Endothelial cell of umbilical vein (primary cell): ENCODE measurements at regions not wholly inside any gene's neighbourhood (a gene's known extent, or its start where the extent isn't known, plus 50 kb on each side); places are given as distances from the start of the nearest gene placed in this dataset.
"Not testable (repeated sequence)": the region's sequence is repeated elsewhere in the genome, so short reads cannot be mapped to it uniquely, and the experiment has no call there.

ENCODE experiments used
- BruUV-seq: library from RNA; stranded (reverse); fragments of 400-500 nt; replicated peaks from 2 replicates; lab custom pipeline; 2021; lab: Mats Ljungman, UMichigan
- CTCF ChIA-PET: fragments of 300-600, 350-600 bp; sonication (Branson Sonifier 250); formaldehyde crosslinking; loops from one replicate; lab custom pipeline; 2021; ENCODE audit warnings: antibody characterized with exemption, inconsistent platforms; lab: Charles Lee
- POLR2A ChIA-PET: fragments of 300-600, 350-600 bp; sonication (Branson Sonifier 250); formaldehyde crosslinking; loops from one replicate; lab custom pipeline; 2021; ENCODE audit warnings: antibody characterized with exemption, inconsistent platforms; lab: Charles Lee
- DNase-seq: peaks from one replicate; pipeline ENCODE4 v3.0.0-alpha.2; 2011; ENCODE audit warnings: low read depth, low spot score
- FAIRE-seq: peaks from 2 replicates; lab custom pipeline; 2011; peaks lifted over from hg19 to GRCh38; lab: Jason Lieb, UNC
- H2AFZ ChIP-seq: 2 replicates; pipeline ENCODE4 v1.6.0; 2012; ENCODE audit warnings: low read depth, low read length, control low read depth, inconsistent platforms
- H3K27ac ChIP-seq: 2 replicates; pipeline ENCODE4 v1.5.1; 2011; ENCODE audit warnings: low read depth, mild to moderate bottlenecking, control low read depth, low read length, moderate library complexity; ENCODE audit not compliant: insufficient read depth
- H3K27me3 ChIP-seq, 2 experiments: 2 replicates each; pipeline versions ENCODE4 v1.6.0 to v1.6.1; 2011; ENCODE audit warnings: low read length in 2 of 2, mixed read lengths in 1 of 2; ENCODE audit not compliant: control insufficient read depth in 2 of 2, insufficient read depth in 2 of 2
- H3K36me3 ChIP-seq, 2 experiments: 2 replicates in 1 of 2; 3 replicates in 1 of 2; pipeline ENCODE4 v1.5.1; 2011; ENCODE audit warnings: low read length in 2 of 2, mild to moderate bottlenecking in 1 of 2, moderate library complexity in 1 of 2; ENCODE audit not compliant: control insufficient read depth in 2 of 2, insufficient read depth in 2 of 2; ENCODE audit errors: extremely low read depth in 1 of 2
- H3K4me1 ChIP-seq: 3 replicates; pipeline ENCODE4 v1.5.1; 2011; ENCODE audit warnings: mild to moderate bottlenecking, low read length; ENCODE audit not compliant: control insufficient read depth, insufficient read depth; ENCODE audit errors: extremely low read depth
- H3K4me2 ChIP-seq: 2 replicates; pipeline ENCODE4 v1.6.1; 2011; ENCODE audit warnings: low read length, control low read depth, mixed read lengths; ENCODE audit not compliant: insufficient read depth
- H3K4me3 ChIP-seq, 3 experiments: fragments of 200-600 bp in 1 of 3; sonication (generic), shearing (Covaris generic) in 1 of 3; replicated peaks in 1 of 3; 2 replicates each; pipeline ENCODE4 v1.5.1; 2011 to 2016; ENCODE audit warnings: control low read depth in 3 of 3, low read length in 3 of 3, mild to moderate bottlenecking in 2 of 3, inconsistent platforms in 1 of 3, low read depth in 1 of 3, moderate library complexity in 1 of 3; ENCODE audit not compliant: insufficient read depth in 1 of 3
- H3K79me2 ChIP-seq: 2 replicates; pipeline ENCODE4 v1.6.0; 2012; ENCODE audit warnings: low read length, inconsistent platforms; ENCODE audit not compliant: control insufficient read depth, insufficient read depth
- H3K9ac ChIP-seq: replicated peaks from 2 replicates; pipeline ENCODE3; 2011; ENCODE audit warnings: low read length, control low read depth; ENCODE audit not compliant: insufficient read depth; ENCODE audit errors: extremely low read depth
- H3K9me1 ChIP-seq: replicated peaks from 3 replicates; pipeline ENCODE4 v1.6.0; 2011; ENCODE audit warnings: mild to moderate bottlenecking, low read length; ENCODE audit not compliant: control insufficient read depth, insufficient read depth; ENCODE audit errors: extremely low read depth
- H3K9me3 ChIP-seq: replicated peaks from 2 replicates; pipeline ENCODE4 v1.5.1; 2012; ENCODE audit warnings: low read length, inconsistent platforms; ENCODE audit not compliant: control insufficient read depth, insufficient read depth
- H4K20me1 ChIP-seq: replicated peaks from 2 replicates; pipeline ENCODE3; 2011; ENCODE audit warnings: mild to moderate bottlenecking, low read length; ENCODE audit not compliant: control insufficient read depth, insufficient read depth; ENCODE audit errors: extremely low read depth
- EZH2 ChIP-seq: IDR thresholded peaks from 2 replicates; pipeline ENCODE4 v1.6.1; 2012; ENCODE audit warnings: borderline replicate concordance, low read depth, mild to moderate bottlenecking, moderate library complexity, low read length, inconsistent platforms; ENCODE audit not compliant: severe bottlenecking
- FOS ChIP-seq: IDR thresholded peaks from 2 replicates; pipeline ENCODE4 v1.6.1; 2011; ENCODE audit warnings: mild to moderate bottlenecking, low read length, moderate library complexity, borderline replicate concordance; ENCODE audit not compliant: insufficient read depth
- GATA2 ChIP-seq: IDR thresholded peaks from 2 replicates; pipeline ENCODE4 v1.7.0; 2011; ENCODE audit warnings: low read depth, mild to moderate bottlenecking, moderate library complexity, mixed read lengths, low read length; ENCODE audit not compliant: insufficient read length, insufficient read depth
- JUN ChIP-seq: IDR thresholded peaks from 2 replicates; pipeline ENCODE4 v1.6.1; 2011; ENCODE audit warnings: borderline replicate concordance, low read depth; ENCODE audit not compliant: insufficient read length, insufficient read depth
- MAX ChIP-seq: IDR thresholded peaks from 2 replicates; pipeline ENCODE4 v1.6.1; 2011; ENCODE audit not compliant: insufficient read depth, insufficient read length
- MYC ChIP-seq: IDR thresholded peaks from one replicate; pipeline ENCODE4 v1.6.1; 2011; ENCODE audit warnings: mild to moderate bottlenecking, low read depth, low read length
- POLR2A ChIP-seq: IDR thresholded peaks from 2 replicates; pipeline ENCODE4 v1.6.1; 2012; ENCODE audit warnings: low read depth, mild to moderate bottlenecking, control low read depth, low read length
- POLR2AphosphoS5 ChIP-seq: IDR thresholded peaks from 2 replicates; pipeline ENCODE4 v1.6.1; 2012; ENCODE audit warnings: low read depth, mild to moderate bottlenecking, control low read depth, low read length, moderate library complexity; ENCODE audit not compliant: insufficient read depth
- dilution Hi-C: fragments of 300-500 bp; cut with MboI; formaldehyde crosslinking; loops from one replicate; pipeline ENCODE4 v1.15.0; 2019; ENCODE audit warnings: low sequenced_read_pairs; ENCODE audit not compliant: extremely low pct_ligation_motif_present
- intact Hi-C: fragments of 100-400 bp; cut with micrococcal nuclease; formaldehyde crosslinking; loops from one replicate; pipeline ENCODE4 v1.10.0; 2022
- TF ChIP-seq, protein P1 (sequence below), 2 donors: IDR thresholded peaks; 1 replicate in 1 of 2; 2 replicates in 1 of 2; pipeline ENCODE4 v1.5.1; 2011; ENCODE audit warnings: low read length in 2 of 2, mild to moderate bottlenecking in 2 of 2, moderate library complexity in 2 of 2, control low read depth in 1 of 2, inconsistent platforms in 1 of 2, low read depth in 1 of 2; ENCODE audit not compliant: insufficient read depth in 1 of 2; ENCODE audit errors: extremely low read depth in 1 of 2

GRCh38 chrY:7781501-7781900 lies 869.9 kb upstream of the AMELY start:
- BruUV-seq: no TSS peak
- Histone ChIP-seq H3K9me1 (no peaks in the 10 kb centered on the region), H2AFZ (no peak overlapping the region), H3K27me3 (no peaks in the 10 kb centered on the region), H3K27ac (no peak overlapping the region), H3K36me3 (no peaks in the 10 kb centered on the region), H3K4me1 (no peaks in the 10 kb centered on the region), H4K20me1 (no peaks in the 10 kb centered on the region), H3K9me3 (no peaks in the 10 kb centered on the region), H3K4me3 (no peak overlapping the region), H3K4me2 (no peak overlapping the region), H3K9ac (no peak overlapping the region), H3K79me2 (no peaks in the 10 kb centered on the region)
- FAIRE-seq: no peak
- ChIA-PET POLR2A (no interaction called here), CTCF (no interaction called here)
- no peak for DNase-seq
- TF ChIP-seq MYC (no peak), POLR2AphosphoS5 (no peak), FOS (no peak), JUN (no peak), GATA2 (no peak), EZH2 (no peak), POLR2A (no peak), MAX (no peak)
- TF ChIP-seq, protein P1, sequence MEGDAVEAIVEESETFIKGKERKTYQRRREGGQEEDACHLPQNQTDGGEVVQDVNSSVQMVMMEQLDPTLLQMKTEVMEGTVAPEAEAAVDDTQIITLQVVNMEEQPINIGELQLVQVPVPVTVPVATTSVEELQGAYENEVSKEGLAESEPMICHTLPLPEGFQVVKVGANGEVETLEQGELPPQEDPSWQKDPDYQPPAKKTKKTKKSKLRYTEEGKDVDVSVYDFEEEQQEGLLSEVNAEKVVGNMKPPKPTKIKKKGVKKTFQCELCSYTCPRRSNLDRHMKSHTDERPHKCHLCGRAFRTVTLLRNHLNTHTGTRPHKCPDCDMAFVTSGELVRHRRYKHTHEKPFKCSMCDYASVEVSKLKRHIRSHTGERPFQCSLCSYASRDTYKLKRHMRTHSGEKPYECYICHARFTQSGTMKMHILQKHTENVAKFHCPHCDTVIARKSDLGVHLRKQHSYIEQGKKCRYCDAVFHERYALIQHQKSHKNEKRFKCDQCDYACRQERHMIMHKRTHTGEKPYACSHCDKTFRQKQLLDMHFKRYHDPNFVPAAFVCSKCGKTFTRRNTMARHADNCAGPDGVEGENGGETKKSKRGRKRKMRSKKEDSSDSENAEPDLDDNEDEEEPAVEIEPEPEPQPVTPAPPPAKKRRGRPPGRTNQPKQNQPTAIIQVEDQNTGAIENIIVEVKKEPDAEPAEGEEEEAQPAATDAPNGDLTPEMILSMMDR (IDR thresholded peaks at IDR 0.05; ENCODE audit: extremely low read depth in 1 of 2, insufficient read depth in 1 of 2, low read depth in 1 of 2, low read length in 2 of 2): no peak
- intact Hi-C loops: no loop called here
- dilution Hi-C loops: no loop called here

- H2AFZ ChIP-seq, H3K36me3 ChIP-seq, H3K9me1 ChIP-seq, H3K9me3 ChIP-seq, H3K9ac ChIP-seq, H4K20me1 ChIP-seq, H3K79me2 ChIP-seq, H3K27ac ChIP-seq, DNase-seq, dilution Hi-C loops, H3K4me3 ChIP-seq, intact Hi-C loops, POLR2A ChIA-PET, FAIRE-seq, H3K4me2 ChIP-seq, H3K27me3 ChIP-seq, H3K4me1 ChIP-seq, BruUV-seq, CTCF ChIA-PET: not testable (repeated sequence)
Observed at GRCh38 chrY:7775436-7775835, 863.9 kb upstream of the AMELY start.
